Body of pancreas (tissue), 4 donors: ENCODE measurements at regions not wholly inside any gene's neighbourhood (a gene's known extent, or its start where the extent isn't known, plus 50 kb on each side); places are given as distances from the start of the nearest gene placed in this dataset.

ENCODE experiments used
- ATAC-seq: fragments of 150-250 bp; one replicate; pipeline ENCODE4 v1.9.1; 2016
- DNase-seq, 4 donors: peaks; one replicate each; pipeline ENCODE4 v3.0.0-alpha.2; 2019
- H3K27ac ChIP-seq, 4 donors: fragments of 200-600 bp; sonication (generic); 1 replicate in 3 of 4; 2 replicates in 1 of 4; pipeline versions ENCODE4 v1.5.1 to v1.6.1; 2016 to 2019; ENCODE audit warnings: mild to moderate bottlenecking in 1 of 4, mixed read lengths in 1 of 4, moderate library complexity in 1 of 4
- H3K27me3 ChIP-seq, 2 donors: fragments of 200-600 bp; sonication (generic); one replicate each; pipeline ENCODE4 v1.6.0; 2016; ENCODE audit warnings: mild to moderate bottlenecking in 1 of 2
- H3K36me3 ChIP-seq, 2 donors: fragments of 200-600 bp; sonication (generic); replicated peaks in 1 of 2; 2 replicates each; pipeline ENCODE4 v1.5.1; 2016; ENCODE audit warnings: low read depth in 2 of 2; ENCODE audit not compliant: insufficient read depth in 1 of 2
- H3K4me1 ChIP-seq: fragments of 200-600 bp; sonication (generic); one replicate; pipeline ENCODE4 v1.6.0; 2016
- H3K4me3 ChIP-seq, 2 donors: fragments of 200-600 bp; sonication (generic); 1 replicate in 1 of 2; 2 replicates in 1 of 2; pipeline ENCODE4 v1.5.1; 2016 to 2019
- H3K9me3 ChIP-seq, 3 donors: fragments of 200-600 bp; sonication (generic); 1 replicate in 2 of 3; 2 replicates in 1 of 3; pipeline ENCODE4 v1.5.1; 2016
- CTCF ChIP-seq, 7 experiments: fragments of 450-650 bp in 4 of 7; fragments of 200-600 bp in 3 of 7; sonication (generic) in 3 of 7; IDR thresholded peaks; one replicate each; pipeline ENCODE4 v1.5.1; 2016 to 2019; ENCODE audit warnings: antibody characterized with exemption in 7 of 7
- POLR2A ChIP-seq, 3 donors: fragments of 450-650 bp; IDR thresholded peaks; one replicate each; pipeline ENCODE4 v1.6.1; 2016; ENCODE audit warnings: antibody characterized with exemption in 3 of 3, mild to moderate bottlenecking in 2 of 3
- WGBS, 2 donors: methylation state at CpG; one replicate each; pipeline ENCODE4 v1.1.5; 2017; 5-methylcytosine and 5-hydroxymethylcytosine counted together
- intact Hi-C: fragments of 100-400 bp; cut with DNase I; formaldehyde crosslinking; loops from one replicate; pipeline ENCODE4 v1.15.1; 2023

- peak; percentile 59 for ATAC-seq
- peak; percentile 4 to 24 (median 18) for DNase-seq
- Histone ChIP-seq H3K4me1 (peaks cover 8% of the 10 kb centered on the region), H3K4me3 (peak overlapping the region in 1 of 2 donors; percentile 32), H3K9me3 (no peaks in the 10 kb centered on the region), H3K27me3 (peaks cover 0 to 26% of the 10 kb centered on the region in 2 donors), H3K27ac (peak overlapping the region in 2 of 4 donors; percentile 17 to 28), H3K36me3 (no peaks in the 10 kb centered on the region)
- WGBS, 2 donors: 1% methylated on average over 46 to 74 of the region's 74 CpGs
- intact Hi-C loops: no loop called here
- TF ChIP-seq CTCF (IDR thresholded peaks at IDR 0.05) (no peak), POLR2A (IDR thresholded peaks at IDR 0.05) (no peak)
These were observed 368.4 kb downstream of the MTX2 start for GRCh38 chr2:176637486-176638166.

GRCh38 chr2:176638167-176639015 lies 369.1 kb downstream of the MTX2 start:
- DNase-seq: peak; percentile 58 to 75 (median 69)
- Histone ChIP-seq H3K27ac (no peak overlapping the region), H3K36me3 (no peaks in the 10 kb centered on the region), H3K27me3 (peaks cover 0 to 26% of the 10 kb centered on the region in 2 donors), H3K4me3 (peak overlapping the region in 1 of 2 donors; percentile 32), H3K9me3 (no peaks in the 10 kb centered on the region), H3K4me1 (peaks cover 8% of the 10 kb centered on the region)
- WGBS, 2 donors: 4 to 9% methylated on average over 39 of the region's 39 CpGs
- TF ChIP-seq POLR2A (IDR thresholded peaks at IDR 0.05) (no peak), CTCF (IDR thresholded peaks at IDR 0.05) (peak; percentile 40 to 85 (median 65))
- ATAC-seq: peak; percentile 86
- intact Hi-C loops: no loop called here

GRCh38 chr2:176639016-176639343 lies 369.7 kb downstream of the MTX2 start:
- H3K36me3 ChIP-seq: no peaks in the 10 kb centered on the region
- ATAC-seq (no peak), DNase-seq (no peak)
- WGBS, 2 donors: 55 to 73% methylated on average over 7 of the region's 7 CpGs
- TF ChIP-seq POLR2A (IDR thresholded peaks at IDR 0.05): no peak
- TF ChIP-seq CTCF (IDR thresholded peaks at IDR 0.05): no peak
- no peak overlapping the region for H3K4me3 ChIP-seq
- intact Hi-C loops: no loop called here
- no peak overlapping the region for H3K27ac ChIP-seq
- H3K4me1 ChIP-seq: peaks cover 8% of the 10 kb centered on the region
- no peaks in the 10 kb centered on the region for H3K9me3 ChIP-seq
- H3K27me3 ChIP-seq: peaks cover 0 to 26% of the 10 kb centered on the region in 2 donors

- H3K36me3 ChIP-seq: no peaks in the 10 kb centered on the region
- DNase-seq: no peak
- H3K9me3 ChIP-seq: no peaks in the 10 kb centered on the region
- peaks cover 8% of the 10 kb centered on the region for H3K4me1 ChIP-seq
- TF ChIP-seq CTCF (IDR thresholded peaks at IDR 0.05) (no peak), POLR2A (IDR thresholded peaks at IDR 0.05) (no peak)
- WGBS, 2 donors: 31 to 32% methylated on average over 5 of the region's 5 CpGs
- H3K27ac ChIP-seq: no peak overlapping the region
- intact Hi-C loops: loop anchor here (5.0 kb wide), 1 partner anchor 512 kb away; the partner anchor contains the start of gene HOXD8
- no peak overlapping the region for H3K4me3 ChIP-seq
- peaks cover 0 to 26% of the 10 kb centered on the region in 2 donors for H3K27me3 ChIP-seq
- no peak for ATAC-seq
These were observed 370.4 kb downstream of the MTX2 start for GRCh38 chr2:176639671-176640070.
